ENCODE measurements at regions not wholly inside any gene's neighbourhood (a gene's known extent, or its start where the extent isn't known, plus 50 kb on each side); places are given as distances from the start of the nearest gene placed in this dataset.

DNA sequence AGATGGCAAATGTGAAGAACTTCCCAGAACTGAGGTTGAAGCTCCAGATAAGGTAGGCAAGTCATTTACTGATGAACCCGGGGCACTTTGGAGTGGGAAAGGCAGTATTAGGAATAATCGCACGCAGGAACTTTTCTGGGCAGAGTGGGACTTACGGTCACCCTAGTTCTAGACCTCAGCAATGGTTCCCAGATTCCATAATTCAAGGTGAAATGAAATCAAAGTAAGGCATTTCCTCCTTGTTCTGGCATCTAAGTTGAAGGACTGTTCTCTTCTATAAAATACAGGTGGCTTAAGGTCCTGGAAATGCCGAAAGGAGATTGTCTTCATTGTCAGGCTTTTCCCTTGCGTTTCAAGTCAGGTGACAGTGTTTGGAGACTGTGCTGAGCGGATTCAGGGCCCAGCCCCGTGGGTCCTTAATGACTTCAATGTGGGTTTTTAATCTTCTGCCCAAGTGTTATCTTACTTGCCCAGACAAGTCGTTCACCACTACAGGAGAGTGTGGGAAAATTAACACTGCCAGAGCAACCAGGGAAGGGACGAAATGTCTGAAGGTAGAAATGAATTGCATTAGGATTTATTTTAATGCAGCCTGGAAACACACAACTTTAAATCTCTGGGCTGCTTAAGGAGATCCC, 52.1 kb upstream of the STOX2 start:
- no peaks in the 10 kb centered on the region for H3K36me3 ChIP-seq (ENCODE audit: insufficient read depth)
- H3K4me1 Mint-ChIP-seq: peaks cover 5% of the 10 kb centered on the region; the same call in 2 of the 3 replicates
- H3K27ac ChIP-seq (ENCODE audit: low read depth): no peak overlapping the region
- H3K9me3 Mint-ChIP-seq: no peaks in the 10 kb centered on the region; the same call in 2 of the 3 replicates
- no peak overlapping the region for H2AFZ ChIP-seq
- H3K27me3 ChIP-seq (ENCODE audit: insufficient read depth): no peaks in the 10 kb centered on the region
- no peaks in the 10 kb centered on the region for H3K79me2 ChIP-seq (replicated peaks; ENCODE audit: insufficient read depth)
- H3K27ac Mint-ChIP-seq: no peak overlapping the region
- no peak overlapping the region for H3K4me2 ChIP-seq
- no peak overlapping the region for H3K4me3 ChIP-seq
- no peak for ATAC-seq
- H3K4me3 Mint-ChIP-seq: no peak overlapping the region
- no peaks in the 10 kb centered on the region for H3K4me1 ChIP-seq (ENCODE audit: insufficient read depth)
- no peak for TF ChIP-seq EZH2phosphoT487 (IDR thresholded peaks at IDR 0.05; ENCODE audit: unreplicated experiment)
- TF ChIP-seq JUNB (IDR thresholded peaks at IDR 0.05; ENCODE audit: unreplicated experiment): no peak
- no peak for TF ChIP-seq CREB1 (CRISPR knock-in tag; IDR thresholded peaks at IDR 0.05; ENCODE audit: low read depth)
- DNase-seq (ENCODE audit: low spot score): no peak
- H3K27me3 Mint-ChIP-seq (ENCODE audit: insufficient read depth, low read depth, poor library complexity): peaks cover 10% of the 10 kb centered on the region
- H3F3A ChIP-seq (replicated peaks; ENCODE audit: low read depth): no peaks in the 10 kb centered on the region
- no peaks in the 10 kb centered on the region for H3K9me2 ChIP-seq (ENCODE audit: insufficient read depth)
- no peaks in the 10 kb centered on the region for H3K36me3 Mint-ChIP-seq (ENCODE audit: low read depth)
- no peaks in the 10 kb centered on the region for H4K20me1 ChIP-seq (replicated peaks; ENCODE audit: insufficient read depth)

GRCh38 chr4:183853548-183853940, 51.6 kb upstream of the STOX2 start:
- Mint-ChIP-seq H3K27me3 (ENCODE audit: insufficient read depth, low read depth, poor library complexity) (peaks cover 10% of the 10 kb centered on the region), H3K36me3 (ENCODE audit: low read depth) (no peaks in the 10 kb centered on the region), H3K4me3 (no peak overlapping the region), H3K27ac (no peak overlapping the region), H3K4me1 (peaks cover 9% of the 10 kb centered on the region), H3K9me3 (no peaks in the 10 kb centered on the region; the same call in 2 of the 3 replicates)
- Histone ChIP-seq H3K27me3 (ENCODE audit: insufficient read depth) (no peaks in the 10 kb centered on the region), H3K79me2 (replicated peaks; ENCODE audit: insufficient read depth) (no peaks in the 10 kb centered on the region), H3K36me3 (ENCODE audit: insufficient read depth) (no peaks in the 10 kb centered on the region), H3K4me1 (ENCODE audit: insufficient read depth) (no peaks in the 10 kb centered on the region), H3K27ac (ENCODE audit: low read depth) (no peak overlapping the region), H3F3A (replicated peaks; ENCODE audit: low read depth) (no peaks in the 10 kb centered on the region), H2AFZ (no peak overlapping the region), H4K20me1 (replicated peaks; ENCODE audit: insufficient read depth) (no peaks in the 10 kb centered on the region), H3K9me2 (ENCODE audit: insufficient read depth) (no peaks in the 10 kb centered on the region), H3K4me3 (no peak overlapping the region), H3K4me2 (no peak overlapping the region)
- no peak for ATAC-seq
- DNase-seq (ENCODE audit: low spot score): no peak
- TF ChIP-seq CREB1 (CRISPR knock-in tag; IDR thresholded peaks at IDR 0.05; ENCODE audit: low read depth): no peak
- no peak for TF ChIP-seq EZH2 (IDR thresholded peaks at IDR 0.05; ENCODE audit: low read depth, unreplicated experiment)
- TF ChIP-seq NANOG (IDR thresholded peaks at IDR 0.05; ENCODE audit: borderline replicate concordance): no peak
- no peak for TF ChIP-seq POLR2AphosphoS5 (IDR thresholded peaks at IDR 0.05; ENCODE audit: low read depth)
- TF ChIP-seq EZH2phosphoT487 (IDR thresholded peaks at IDR 0.05; ENCODE audit: unreplicated experiment): no peak
- no peak for TF ChIP-seq ZNF331 (CRISPR knock-in tag; IDR thresholded peaks at IDR 0.05; ENCODE audit: low read depth)
- TF ChIP-seq REST (IDR thresholded peaks at IDR 0.05; ENCODE audit: unreplicated experiment): no peak
- TF ChIP-seq ZNF114 (CRISPR knock-in tag; IDR thresholded peaks at IDR 0.05): no peak
- no peak for TF ChIP-seq CTCF (conservative IDR thresholded peaks at IDR 0.05; ENCODE audit: low read depth in 2 of 2)
- TF ChIP-seq JUNB (IDR thresholded peaks at IDR 0.05; ENCODE audit: unreplicated experiment): no peak
- TF ChIP-seq STAT1 (IDR thresholded peaks at IDR 0.05; ENCODE audit: unreplicated experiment): no peak
